ENCODE measurements at regions not wholly inside any gene's neighbourhood (a gene's known extent, or its start where the extent isn't known, plus 50 kb on each side); places are given as distances from the start of the nearest gene placed in this dataset.

GRCh38 chr6:22751223-22751622 is 181.9 kb downstream of the HDGFL1 start:
- DNase-seq (ENCODE audit: low spot score), result no peak
- TF ChIP-seq, protein P1, sequence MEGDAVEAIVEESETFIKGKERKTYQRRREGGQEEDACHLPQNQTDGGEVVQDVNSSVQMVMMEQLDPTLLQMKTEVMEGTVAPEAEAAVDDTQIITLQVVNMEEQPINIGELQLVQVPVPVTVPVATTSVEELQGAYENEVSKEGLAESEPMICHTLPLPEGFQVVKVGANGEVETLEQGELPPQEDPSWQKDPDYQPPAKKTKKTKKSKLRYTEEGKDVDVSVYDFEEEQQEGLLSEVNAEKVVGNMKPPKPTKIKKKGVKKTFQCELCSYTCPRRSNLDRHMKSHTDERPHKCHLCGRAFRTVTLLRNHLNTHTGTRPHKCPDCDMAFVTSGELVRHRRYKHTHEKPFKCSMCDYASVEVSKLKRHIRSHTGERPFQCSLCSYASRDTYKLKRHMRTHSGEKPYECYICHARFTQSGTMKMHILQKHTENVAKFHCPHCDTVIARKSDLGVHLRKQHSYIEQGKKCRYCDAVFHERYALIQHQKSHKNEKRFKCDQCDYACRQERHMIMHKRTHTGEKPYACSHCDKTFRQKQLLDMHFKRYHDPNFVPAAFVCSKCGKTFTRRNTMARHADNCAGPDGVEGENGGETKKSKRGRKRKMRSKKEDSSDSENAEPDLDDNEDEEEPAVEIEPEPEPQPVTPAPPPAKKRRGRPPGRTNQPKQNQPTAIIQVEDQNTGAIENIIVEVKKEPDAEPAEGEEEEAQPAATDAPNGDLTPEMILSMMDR (IDR thresholded peaks at IDR 0.05; ENCODE audit: extremely low read depth, missing control alignments), result no peak

- TF ChIP-seq, protein P1 (IDR thresholded peaks at IDR 0.05; ENCODE audit: extremely low read depth, missing control alignments), result no peak
- no peak for DNase-seq (ENCODE audit: low spot score)
Observed at GRCh38 chr6:22752522-22752921, 183.2 kb downstream of the HDGFL1 start.

DNA sequence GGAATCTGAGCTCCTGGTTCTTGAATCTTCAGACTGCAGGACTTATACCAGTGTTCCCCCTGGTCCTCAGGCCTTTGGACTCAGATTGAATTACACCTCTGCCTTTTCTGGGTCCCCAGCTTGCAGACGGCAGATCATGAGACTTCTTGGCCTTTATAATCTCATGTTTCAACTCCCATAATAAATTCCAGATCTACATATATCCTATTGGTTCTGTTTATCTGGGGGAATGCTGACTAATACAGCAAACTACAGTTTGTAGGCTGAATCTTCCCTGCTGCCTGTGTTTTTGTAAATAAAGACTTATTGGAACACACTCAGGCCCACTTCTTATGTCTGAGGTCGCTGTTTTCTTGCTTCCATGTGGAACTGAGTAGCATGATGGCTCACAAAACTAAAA is 184.7 kb downstream of the HDGFL1 start:
- no peak for DNase-seq (ENCODE audit: low spot score)

GRCh38 chr6:22755605-22756004 is 186.2 kb downstream of the HDGFL1 start:
- no peak for DNase-seq (ENCODE audit: low spot score)

More for the DNA sequence above, 184.7 kb downstream of the HDGFL1 start:
- TF ChIP-seq, protein P1 (IDR thresholded peaks at IDR 0.05; ENCODE audit: extremely low read depth, missing control alignments), result no peak

DNA sequence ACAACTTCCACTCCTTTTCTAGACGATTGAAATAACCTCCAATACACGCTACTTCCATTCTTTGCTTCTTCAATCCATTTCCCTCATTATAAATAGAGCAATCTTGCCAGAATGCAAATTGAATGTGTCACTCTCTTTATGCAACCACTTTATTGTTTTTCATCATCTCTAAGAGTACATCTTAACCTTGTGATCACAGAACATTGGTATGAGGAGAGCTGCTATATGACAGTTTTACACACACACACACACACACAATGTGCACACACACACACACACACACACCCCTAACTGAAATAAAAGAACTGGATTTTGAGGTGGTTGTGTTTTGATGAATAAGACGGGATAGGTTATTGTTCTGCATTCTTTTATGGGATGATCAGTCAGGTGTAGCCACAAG is 187.0 kb downstream of the HDGFL1 start:
- TF ChIP-seq, protein P1 (IDR thresholded peaks at IDR 0.05; ENCODE audit: extremely low read depth, missing control alignments), result no peak
- DNase-seq (ENCODE audit: low spot score), result no peak

More at GRCh38 chr6:22755605-22756004, 186.2 kb downstream of the HDGFL1 start:
- TF ChIP-seq, protein P1 (IDR thresholded peaks at IDR 0.05; ENCODE audit: extremely low read depth, missing control alignments), result no peak

DNA sequence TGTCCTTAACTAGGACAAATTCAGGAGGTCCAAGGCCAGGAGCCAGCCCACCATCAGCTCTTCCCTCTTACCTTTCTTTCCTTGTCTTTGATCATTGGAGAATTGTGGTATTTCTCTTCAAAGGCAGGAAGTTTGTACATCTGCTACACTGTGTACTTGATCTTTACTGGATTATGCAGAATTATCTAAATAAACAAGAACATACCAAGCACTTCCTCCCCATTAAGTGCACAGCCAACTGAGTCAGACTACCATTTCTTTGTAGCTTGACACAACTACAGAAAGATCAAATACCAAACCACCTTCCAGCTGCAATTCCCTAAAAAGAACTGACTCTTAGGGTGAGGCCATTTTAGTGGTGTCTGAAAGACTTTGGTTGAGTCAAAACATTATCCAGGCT is 195.1 kb downstream of the HDGFL1 start:
- no peak for DNase-seq (ENCODE audit: low spot score)
- TF ChIP-seq, protein P1 (IDR thresholded peaks at IDR 0.05; ENCODE audit: extremely low read depth, missing control alignments), result no peak

GRCh38 chr6:22765015-22765414 is 195.6 kb downstream of the HDGFL1 start:
- TF ChIP-seq, protein P1 (IDR thresholded peaks at IDR 0.05; ENCODE audit: extremely low read depth, missing control alignments), result no peak
- no peak for DNase-seq (ENCODE audit: low spot score)
